Upper lobe of left lung (tissue), 6 donors: ENCODE measurements at regions not wholly inside any gene's neighbourhood (a gene's known extent, or its start where the extent isn't known, plus 50 kb on each side); places are given as distances from the start of the nearest gene placed in this dataset.

Experiments used
- ATAC-seq, 2 donors: fragments of 200-7000 bp; cut with Tn5 transposase; one replicate each; pipeline ENCODE4 v1.9.1; 2022; ENCODE audit warnings: mild to moderate bottlenecking in 2 of 2, moderate library complexity in 2 of 2; ENCODE audit not compliant: low FRiP score in 2 of 2
- DNase-seq, 2 donors: peaks; one replicate each; pipeline ENCODE4 v3.0.0-alpha.2; 2019 to 2020
- H3K27ac ChIP-seq, 4 donors: fragments of 200-600 bp; sonication (generic); one replicate each; pipeline ENCODE4 v1.5.1; 2016 to 2019
- H3K27me3 ChIP-seq, 4 donors: fragments of 200-600 bp; sonication (generic); one replicate each; pipeline ENCODE4 v1.5.1; 2017 to 2019
- H3K36me3 ChIP-seq, 4 donors: fragments of 200-600 bp; sonication (generic); one replicate each; pipeline ENCODE4 v1.5.1; 2016 to 2019
- H3K4me1 ChIP-seq, 4 donors: fragments of 200-600 bp; sonication (generic); one replicate each; pipeline ENCODE4 v1.5.1; 2018 to 2019
- H3K4me3 ChIP-seq, 4 donors: fragments of 200-600 bp; sonication (generic); one replicate each; pipeline ENCODE4 v1.5.1; 2017 to 2019; ENCODE audit warnings: mild to moderate bottlenecking in 2 of 4, moderate library complexity in 1 of 4
- H3K9me3 ChIP-seq, 4 donors: fragments of 200-600 bp; sonication (generic); one replicate each; pipeline ENCODE4 v1.5.1; 2018 to 2019
- CTCF ChIP-seq, 6 experiments: fragments of 450-650 bp in 4 of 6; fragments of 200-600 bp in 2 of 6; sonication (generic) in 2 of 6; IDR thresholded peaks; one replicate each; pipeline ENCODE4 v1.5.1; 2016 to 2019; ENCODE audit warnings: antibody characterized with exemption in 6 of 6
- EP300 ChIP-seq, 4 donors: sonication (generic); formaldehyde crosslinking; IDR thresholded peaks; one replicate each; pipeline ENCODE4 v1.5.1; 2017; ENCODE audit warnings: antibody characterized with exemption in 4 of 4, control low read depth in 2 of 4
- POLR2A ChIP-seq, 4 donors: fragments of 450-650 bp; IDR thresholded peaks; one replicate each; pipeline ENCODE4 v1.5.1; 2016 to 2017; ENCODE audit warnings: antibody characterized with exemption in 4 of 4, mild to moderate bottlenecking in 2 of 4
- POLR2AphosphoS5 ChIP-seq, 2 donors: sonication (generic); formaldehyde crosslinking; IDR thresholded peaks; one replicate each; pipeline ENCODE4 v1.5.1; 2017; ENCODE audit warnings: antibody characterized with exemption in 2 of 2
- WGBS, 2 donors: methylation state at CpG; one replicate each; pipeline ENCODE4 v1.1.5; 2017 to 2018; 5-methylcytosine and 5-hydroxymethylcytosine counted together
- donor health status: DM: no; HTN: no; CAD: no; lungs with moderate emphysema.
- donor health status: DM: no; HTN: yes; CAD: no; lungs with severe emphysema.

GRCh38 chr22:35197071-35197470, 60.2 kb upstream of the HMGXB4 start:
- Histone ChIP-seq H3K4me3 (no peak overlapping the region), H3K36me3 (no peaks in the 10 kb centered on the region), H3K4me1 (no peaks in the 10 kb centered on the region), H3K27ac (no peak overlapping the region), H3K9me3 (no peaks in the 10 kb centered on the region), H3K27me3 (no peaks in the 10 kb centered on the region)
- TF ChIP-seq EP300 (IDR thresholded peaks at IDR 0.05) (no peak), POLR2AphosphoS5 (IDR thresholded peaks at IDR 0.05) (no peak), CTCF (IDR thresholded peaks at IDR 0.05) (no peak), POLR2A (IDR thresholded peaks at IDR 0.05) (no peak)
- ATAC-seq (no peak), DNase-seq (no peak)
- WGBS, 2 donors = 77 to 81% methylated on average over 4 of the region's 4 CpGs

GRCh38 chr22:35197886-35198285, 59.4 kb upstream of the HMGXB4 start:
- H3K36me3 ChIP-seq = no peaks in the 10 kb centered on the region
- no peak overlapping the region for H3K27ac ChIP-seq
- H3K4me1 ChIP-seq = no peaks in the 10 kb centered on the region
- WGBS, 2 donors = 71 to 72% methylated on average over 3 of the region's 3 CpGs
- DNase-seq (no peak), ATAC-seq (no peak)
- TF ChIP-seq EP300 (IDR thresholded peaks at IDR 0.05) = no peak
- no peak for TF ChIP-seq POLR2A (IDR thresholded peaks at IDR 0.05)
- no peak for TF ChIP-seq CTCF (IDR thresholded peaks at IDR 0.05)
- no peak for TF ChIP-seq POLR2AphosphoS5 (IDR thresholded peaks at IDR 0.05)
- no peaks in the 10 kb centered on the region for H3K27me3 ChIP-seq
- no peaks in the 10 kb centered on the region for H3K9me3 ChIP-seq
- no peak overlapping the region for H3K4me3 ChIP-seq

- no peaks in the 10 kb centered on the region for H3K4me1 ChIP-seq
- H3K27me3 ChIP-seq = no peaks in the 10 kb centered on the region
- no peak overlapping the region for H3K4me3 ChIP-seq
- H3K9me3 ChIP-seq = no peaks in the 10 kb centered on the region
- H3K27ac ChIP-seq = no peak overlapping the region
- ATAC-seq (no peak), DNase-seq (no peak)
- 67 to 73% methylated on average over 4 of the region's 4 CpGs for WGBS, 2 donors
- TF ChIP-seq POLR2A (IDR thresholded peaks at IDR 0.05) (no peak), EP300 (IDR thresholded peaks at IDR 0.05) (no peak), POLR2AphosphoS5 (IDR thresholded peaks at IDR 0.05) (no peak), CTCF (IDR thresholded peaks at IDR 0.05) (no peak)
- H3K36me3 ChIP-seq = no peaks in the 10 kb centered on the region
Measured at GRCh38 chr22:35198738-35199137, 58.6 kb upstream of the HMGXB4 start.

- Histone ChIP-seq H3K4me3 (no peak overlapping the region), H3K27ac (no peak overlapping the region), H3K27me3 (no peaks in the 10 kb centered on the region), H3K9me3 (no peaks in the 10 kb centered on the region), H3K36me3 (no peaks in the 10 kb centered on the region), H3K4me1 (no peaks in the 10 kb centered on the region)
- DNase-seq = no peak
- TF ChIP-seq POLR2AphosphoS5 (IDR thresholded peaks at IDR 0.05) (no peak), POLR2A (IDR thresholded peaks at IDR 0.05) (no peak), CTCF (IDR thresholded peaks at IDR 0.05) (no peak), EP300 (IDR thresholded peaks at IDR 0.05) (no peak)
- ATAC-seq = no peak
Measured at GRCh38 chr22:35202376-35202775, 54.9 kb upstream of the HMGXB4 start.

- H3K9me3 ChIP-seq = no peaks in the 10 kb centered on the region
- no peak for TF ChIP-seq POLR2A (IDR thresholded peaks at IDR 0.05)
- no peak for TF ChIP-seq CTCF (IDR thresholded peaks at IDR 0.05)
- no peak for TF ChIP-seq POLR2AphosphoS5 (IDR thresholded peaks at IDR 0.05)
- no peak for TF ChIP-seq EP300 (IDR thresholded peaks at IDR 0.05)
- H3K4me3 ChIP-seq = no peak overlapping the region
- ATAC-seq = no peak
- no peaks in the 10 kb centered on the region for H3K27me3 ChIP-seq
- no peak for DNase-seq
- H3K27ac ChIP-seq = no peak overlapping the region
- H3K36me3 ChIP-seq = no peaks in the 10 kb centered on the region
- H3K4me1 ChIP-seq = no peaks in the 10 kb centered on the region
- 86 to 93% methylated on average over 2 of the region's 2 CpGs for WGBS, 2 donors
Measured at GRCh38 chr22:35203583-35203982, 53.7 kb upstream of the HMGXB4 start.
